Liver (tissue), 8 donors: ENCODE measurements at regions not wholly inside any gene's neighbourhood (a gene's known extent, or its start where the extent isn't known, plus 50 kb on each side); places are given as distances from the start of the nearest gene placed in this dataset.

Experiments used
- DNase-seq: peaks from one replicate; pipeline ENCODE4 v3.0.0-alpha.2; 2017; ENCODE audit warnings: low spot score
- H3K27ac ChIP-seq, 2 donors: one replicate each; pipeline ENCODE4 v1.7.0; 2013; ENCODE audit warnings: inconsistent platforms in 2 of 2, low read length in 2 of 2, control low read depth in 1 of 2, low read depth in 1 of 2, mild to moderate bottlenecking in 1 of 2
- H3K27me3 ChIP-seq, 4 donors: one replicate each; pipeline versions ENCODE4 v1.6.1 to v1.7.0; 2013; ENCODE audit warnings: low read length in 3 of 4, inconsistent platforms in 1 of 4, mild to moderate bottlenecking in 1 of 4, moderate library complexity in 1 of 4; ENCODE audit not compliant: control insufficient read depth in 4 of 4, insufficient read depth in 4 of 4
- H3K36me3 ChIP-seq, 4 donors: one replicate each; pipeline versions ENCODE4 v1.6.1 to v1.7.0; 2013; ENCODE audit warnings: low read length in 3 of 4, mild to moderate bottlenecking in 3 of 4, low read depth in 1 of 4, moderate library complexity in 1 of 4; ENCODE audit not compliant: control insufficient read depth in 4 of 4, insufficient read depth in 3 of 4
- H3K4me1 ChIP-seq, 4 donors: one replicate each; pipeline versions ENCODE4 v1.6.1 to v1.7.0; 2013; ENCODE audit warnings: low read length in 3 of 4, mild to moderate bottlenecking in 3 of 4, moderate library complexity in 1 of 4; ENCODE audit not compliant: control insufficient read depth in 4 of 4, insufficient read depth in 4 of 4
- H3K4me3 ChIP-seq, 3 donors: one replicate each; pipeline versions ENCODE4 v1.6.1 to v1.7.0; 2013; ENCODE audit warnings: low read length in 3 of 3, control low read depth in 1 of 3, low read depth in 1 of 3, mild to moderate bottlenecking in 1 of 3
- H3K9ac ChIP-seq, 2 donors: one replicate each; pipeline ENCODE4 v1.7.0; 2013; ENCODE audit warnings: low read length in 2 of 2, mild to moderate bottlenecking in 2 of 2, moderate library complexity in 2 of 2, control low read depth in 1 of 2, low read depth in 1 of 2
- H3K9me3 ChIP-seq, 4 donors: one replicate each; pipeline versions ENCODE4 v1.6.1 to v1.7.0; 2013; ENCODE audit warnings: low read length in 3 of 4; ENCODE audit not compliant: control insufficient read depth in 4 of 4
- FOXA1 ChIP-seq: IDR thresholded peaks from 2 replicates; pipeline ENCODE4 v1.6.1; 2016; ENCODE audit warnings: antibody characterized with exemption
- HNF4G ChIP-seq: IDR thresholded peaks from 2 replicates; pipeline ENCODE4 v1.6.1; 2016; ENCODE audit warnings: antibody characterized with exemption
- JUND ChIP-seq, 2 donors: IDR thresholded peaks; 2 replicates each; pipeline ENCODE4 v1.6.1; 2016; ENCODE audit warnings: antibody characterized with exemption in 2 of 2
- MAX ChIP-seq: IDR thresholded peaks from 2 replicates; pipeline ENCODE4 v1.6.1; 2016; ENCODE audit warnings: antibody characterized with exemption
- RAD21 ChIP-seq, 2 donors: IDR thresholded peaks; 2 replicates each; pipeline ENCODE4 v1.6.1; 2016; ENCODE audit warnings: antibody characterized with exemption in 2 of 2, mild to moderate bottlenecking in 2 of 2
- REST ChIP-seq: IDR thresholded peaks from 2 replicates; pipeline ENCODE4 v1.6.1; 2016; ENCODE audit warnings: antibody characterized with exemption, mild to moderate bottlenecking
- RXRA ChIP-seq, 2 donors: IDR thresholded peaks; 2 replicates each; pipeline ENCODE4 v1.6.1; 2017 to 2018; ENCODE audit warnings: antibody characterized with exemption in 2 of 2, mild to moderate bottlenecking in 1 of 2
- TAF1 ChIP-seq: conservative IDR thresholded peaks from 2 replicates; pipeline ENCODE4 v1.6.1; 2016; ENCODE audit warnings: antibody characterized with exemption, mild to moderate bottlenecking
- YY1 ChIP-seq: IDR thresholded peaks from 2 replicates; pipeline ENCODE4 v1.6.1; 2016; ENCODE audit warnings: antibody characterized with exemption, mild to moderate bottlenecking
- ZBTB33 ChIP-seq: IDR thresholded peaks from 2 replicates; pipeline ENCODE4 v1.6.1; 2016; ENCODE audit warnings: antibody characterized with exemption
- WGBS: extraction: QIAGEN DNeasy Blood & Tissue Kit; methylation state at CpG from one replicate; pipeline ENCODE4 v1.1.7; 2013; 5-methylcytosine and 5-hydroxymethylcytosine counted together
- TF ChIP-seq, protein P1 (sequence below): fragments of 150-350 bp; IDR thresholded peaks from 2 replicates; pipeline ENCODE4 v1.5.1; 2017; ENCODE audit warnings: improper control_type of control experiment, low read depth, low read length; ENCODE audit not compliant: missing input control
- TF ChIP-seq, protein P2 (sequence below): IDR thresholded peaks from 2 replicates; pipeline ENCODE4 v1.6.1; 2016; ENCODE audit warnings: antibody characterized with exemption
- donor health status: healthy.
- donor health status: healthy.
- donor health status: healthy.
- donor health status: healthy.
- donor health status: healthy.

DNA sequence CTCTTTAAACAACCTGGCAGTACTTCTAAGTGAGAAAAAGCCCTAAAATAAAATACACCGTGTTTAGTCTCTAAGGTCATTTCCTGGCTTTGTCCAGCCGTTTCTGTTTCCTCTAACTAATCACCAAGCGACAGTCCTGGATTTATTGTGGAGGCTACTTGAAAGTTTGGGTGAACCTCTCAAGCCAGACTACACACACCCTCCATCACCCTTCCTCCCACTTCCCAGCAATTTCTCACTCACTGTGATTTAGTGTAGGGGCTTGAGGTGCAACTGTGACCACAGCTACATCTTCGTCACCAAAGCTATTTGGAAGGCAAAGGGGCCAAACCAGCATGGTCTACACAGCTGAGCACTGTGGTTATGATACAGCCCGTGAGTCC is 240.0 kb upstream of the SLC24A2 start:
- Histone ChIP-seq H3K4me1 (no peaks in the 10 kb centered on the region), H3K27me3 (peaks cover 0 to 6% (median 0%) of the 10 kb centered on the region in 4 donors), H3K9me3 (no peaks in the 10 kb centered on the region), H3K27ac (no peak overlapping the region), H3K4me3 (no peak overlapping the region), H3K36me3 (no peaks in the 10 kb centered on the region), H3K9ac (no peak overlapping the region)
- WGBS, result 38% methylated on average over 5 of the region's 5 CpGs
- TF ChIP-seq REST, result no peak
- no peak for DNase-seq

GRCh38 chr9:20028192-20028848 is 239.5 kb upstream of the SLC24A2 start:
- no peak overlapping the region for H3K27ac ChIP-seq
- no peaks in the 10 kb centered on the region for H3K9me3 ChIP-seq
- TF ChIP-seq ZBTB33 (no peak), FOXA1 (no peak), RAD21 (IDR thresholded peaks at IDR 0.05) (no peak), MAX (no peak), RXRA (IDR thresholded peaks at IDR 0.05) (no peak), JUND (IDR thresholded peaks at IDR 0.05) (no peak), HNF4G (no peak), YY1 (no peak), TAF1 (no peak)
- TF ChIP-seq, protein P1, sequence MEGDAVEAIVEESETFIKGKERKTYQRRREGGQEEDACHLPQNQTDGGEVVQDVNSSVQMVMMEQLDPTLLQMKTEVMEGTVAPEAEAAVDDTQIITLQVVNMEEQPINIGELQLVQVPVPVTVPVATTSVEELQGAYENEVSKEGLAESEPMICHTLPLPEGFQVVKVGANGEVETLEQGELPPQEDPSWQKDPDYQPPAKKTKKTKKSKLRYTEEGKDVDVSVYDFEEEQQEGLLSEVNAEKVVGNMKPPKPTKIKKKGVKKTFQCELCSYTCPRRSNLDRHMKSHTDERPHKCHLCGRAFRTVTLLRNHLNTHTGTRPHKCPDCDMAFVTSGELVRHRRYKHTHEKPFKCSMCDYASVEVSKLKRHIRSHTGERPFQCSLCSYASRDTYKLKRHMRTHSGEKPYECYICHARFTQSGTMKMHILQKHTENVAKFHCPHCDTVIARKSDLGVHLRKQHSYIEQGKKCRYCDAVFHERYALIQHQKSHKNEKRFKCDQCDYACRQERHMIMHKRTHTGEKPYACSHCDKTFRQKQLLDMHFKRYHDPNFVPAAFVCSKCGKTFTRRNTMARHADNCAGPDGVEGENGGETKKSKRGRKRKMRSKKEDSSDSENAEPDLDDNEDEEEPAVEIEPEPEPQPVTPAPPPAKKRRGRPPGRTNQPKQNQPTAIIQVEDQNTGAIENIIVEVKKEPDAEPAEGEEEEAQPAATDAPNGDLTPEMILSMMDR, result no peak
- TF ChIP-seq, protein P2, sequence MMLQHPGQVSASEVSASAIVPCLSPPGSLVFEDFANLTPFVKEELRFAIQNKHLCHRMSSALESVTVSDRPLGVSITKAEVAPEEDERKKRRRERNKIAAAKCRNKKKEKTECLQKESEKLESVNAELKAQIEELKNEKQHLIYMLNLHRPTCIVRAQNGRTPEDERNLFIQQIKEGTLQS, result no peak
- H3K27me3 ChIP-seq, result peaks cover 0 to 6% (median 0%) of the 10 kb centered on the region in 4 donors
- no peak overlapping the region for H3K9ac ChIP-seq
- no peak overlapping the region for H3K4me3 ChIP-seq
- no peaks in the 10 kb centered on the region for H3K4me1 ChIP-seq
- no peaks in the 10 kb centered on the region for H3K36me3 ChIP-seq
- DNase-seq, result no peak
- 35% methylated on average over 6 of the region's 6 CpGs for WGBS
